HG03060 (cell line): ENCODE measurements at regions not wholly inside any gene's neighbourhood (a gene's known extent, or its start where the extent isn't known, plus 50 kb on each side); places are given as distances from the start of the nearest gene placed in this dataset.
"Not testable (repeated sequence)": the region's sequence is repeated elsewhere in the genome, so short reads cannot be mapped to it uniquely, and the experiment has no call there.

Source experiments
- ATAC-seq: cut with Tn5 transposase; IDR thresholded peaks from one replicate; pipeline ENCODE4 v1.9.1; 2021; ENCODE audit warnings: low read depth, moderate number of reproducible peaks; ENCODE audit not compliant: unreplicated experiment

DNA sequence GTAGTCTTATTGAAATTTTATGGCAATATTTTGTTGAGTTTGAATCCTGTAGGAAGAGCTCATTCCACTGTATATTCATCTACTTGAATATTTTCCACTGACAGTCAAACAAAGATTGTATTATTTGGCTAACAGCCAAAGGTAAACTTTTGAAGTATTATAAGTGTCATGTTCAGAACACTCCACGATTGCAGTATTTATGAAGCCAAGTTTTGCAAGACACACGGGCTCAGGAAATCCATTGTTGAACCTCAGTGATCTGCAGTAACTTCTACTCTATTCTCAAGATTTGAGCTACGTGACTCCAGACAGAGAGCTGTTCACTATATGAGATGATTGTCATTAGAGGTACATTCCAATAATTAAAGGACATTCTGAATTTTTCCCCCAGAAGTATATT, 302.7 kb upstream of the ADGRL3 start:
- no peak for ATAC-seq

DNA sequence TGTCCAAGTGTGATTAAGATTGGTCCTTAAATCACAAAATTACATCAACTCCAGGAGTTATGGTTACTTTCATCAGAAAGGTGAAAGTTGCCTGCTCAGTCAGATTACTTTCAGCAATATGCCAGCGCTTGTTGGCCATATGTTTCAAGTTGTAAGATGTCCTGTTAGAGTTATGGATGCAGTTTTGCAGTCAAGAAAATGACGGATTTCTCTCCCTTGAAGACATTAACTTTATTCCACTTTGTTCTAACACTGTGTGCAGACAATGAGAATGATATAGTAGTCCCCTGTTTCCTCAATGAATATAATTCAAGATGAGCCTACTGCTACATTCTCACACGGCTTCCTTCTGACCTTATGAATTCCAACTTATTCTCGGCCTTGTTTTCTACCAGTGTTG, 295.0 kb upstream of the ADGRL3 start:
- ATAC-seq, result no peak

DNA sequence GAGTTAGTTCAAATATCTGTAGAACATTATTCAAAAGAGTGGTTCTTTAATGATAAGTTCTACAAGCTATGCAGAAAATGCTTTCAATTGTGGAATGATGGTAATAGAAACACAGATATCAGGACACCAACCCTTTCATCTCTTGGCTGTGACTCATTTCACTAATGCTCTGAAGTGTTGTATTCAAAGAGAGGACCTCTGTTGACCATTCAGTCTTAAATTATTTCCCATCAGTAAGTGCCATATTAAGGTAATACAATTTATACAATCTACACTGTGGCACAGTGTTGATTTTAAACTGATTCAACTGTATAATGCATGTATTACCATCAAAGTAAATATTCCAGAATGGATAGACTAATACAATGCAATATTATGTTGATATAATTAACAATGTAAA, 289.0 kb upstream of the ADGRL3 start:
- ATAC-seq, result no peak

DNA sequence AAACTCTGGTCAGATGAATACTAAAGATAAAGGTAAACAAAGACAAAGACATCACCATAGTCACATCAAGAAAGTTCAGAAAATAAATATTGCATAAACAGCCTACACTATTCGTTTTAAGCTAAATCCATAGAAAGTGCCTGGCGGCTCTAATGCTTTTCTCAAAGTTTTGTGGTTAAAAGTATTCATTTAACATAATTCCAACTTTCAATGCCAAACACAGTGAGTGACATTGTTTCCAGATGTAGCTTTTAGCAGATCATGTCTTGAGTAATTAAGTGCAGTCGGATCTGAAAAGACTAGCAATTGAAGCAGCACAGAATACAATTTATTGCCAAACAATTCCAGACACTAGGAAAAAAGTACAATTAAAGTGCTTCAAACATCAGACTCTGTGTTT, 287.1 kb upstream of the ADGRL3 start:
- no peak for ATAC-seq

DNA sequence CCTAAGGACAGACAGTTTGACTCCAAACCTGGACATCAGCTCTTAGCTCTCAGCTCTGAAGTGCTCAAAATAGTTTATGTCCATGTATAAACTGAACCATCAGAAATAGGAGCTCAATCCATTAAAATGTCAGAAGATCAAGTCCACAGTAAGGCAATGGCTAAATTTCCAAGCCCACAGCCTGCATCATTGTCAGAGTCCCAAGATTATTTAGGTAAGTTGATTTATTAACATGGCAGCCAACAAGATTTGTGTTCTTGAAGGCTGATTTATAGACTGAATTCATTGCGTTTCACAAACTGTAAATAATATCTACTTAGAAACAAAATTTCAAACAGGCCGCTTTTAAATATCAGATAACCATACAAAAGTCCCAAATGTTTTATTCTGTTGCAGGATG, 286.5 kb upstream of the ADGRL3 start:
- ATAC-seq, result no peak

DNA sequence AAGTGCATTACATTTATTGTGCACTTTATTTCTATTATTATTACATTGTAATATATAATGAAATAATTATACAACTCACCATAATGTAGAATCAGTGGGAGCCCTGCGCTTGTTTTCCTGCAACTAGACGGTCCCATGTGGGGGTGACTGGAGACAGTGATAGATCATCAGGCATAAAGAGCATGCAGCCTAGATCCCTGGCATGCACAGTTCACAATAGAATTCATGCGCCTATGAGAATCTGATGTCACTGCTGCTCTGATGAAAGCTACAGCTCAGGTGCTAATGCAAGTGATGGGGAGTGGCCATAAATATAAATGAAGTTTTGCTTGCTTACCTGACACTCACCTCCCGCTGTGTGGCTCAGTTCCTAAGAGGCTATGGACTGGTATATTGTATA, 278.4 kb upstream of the ADGRL3 start:
- not testable (repeated sequence) for ATAC-seq

DNA sequence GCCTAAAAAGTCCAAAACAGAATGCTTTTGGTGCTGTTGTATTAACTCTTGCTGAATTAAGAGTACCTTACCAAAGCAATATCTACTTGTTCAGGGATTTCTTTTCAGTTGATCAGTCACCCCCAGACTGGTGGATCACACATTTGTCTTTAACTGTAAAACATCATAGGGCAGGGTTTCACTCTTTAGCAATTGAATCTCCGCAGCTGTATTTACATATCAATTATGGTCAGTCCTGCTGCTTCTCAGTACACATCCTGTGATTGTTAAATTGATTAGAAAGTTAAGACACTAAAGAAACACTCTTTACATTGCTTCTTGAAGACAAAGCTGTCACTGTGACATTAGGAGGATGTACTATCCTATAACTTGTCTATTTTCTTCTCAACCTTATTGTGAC, 277.1 kb upstream of the ADGRL3 start:
- ATAC-seq, result no peak

DNA sequence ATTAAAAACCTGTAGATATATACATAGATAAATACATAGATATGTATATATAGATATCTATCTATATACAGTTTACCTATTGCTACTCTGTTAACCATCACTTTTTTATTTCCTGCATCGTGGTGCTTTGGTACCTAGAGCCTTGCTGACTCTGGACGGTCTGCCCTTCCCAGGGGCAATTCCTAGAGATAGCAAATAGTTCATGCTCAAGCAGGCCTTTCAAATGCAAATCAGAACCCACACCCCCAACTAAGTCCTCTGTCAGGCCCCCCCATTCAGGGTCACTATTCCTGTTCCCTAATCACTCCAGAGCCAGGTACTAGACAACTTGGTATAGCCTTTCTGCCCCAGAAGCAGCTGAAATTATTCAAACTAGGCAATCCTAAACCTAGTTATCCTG, 273.5 kb upstream of the ADGRL3 start:
- no peak for ATAC-seq

DNA sequence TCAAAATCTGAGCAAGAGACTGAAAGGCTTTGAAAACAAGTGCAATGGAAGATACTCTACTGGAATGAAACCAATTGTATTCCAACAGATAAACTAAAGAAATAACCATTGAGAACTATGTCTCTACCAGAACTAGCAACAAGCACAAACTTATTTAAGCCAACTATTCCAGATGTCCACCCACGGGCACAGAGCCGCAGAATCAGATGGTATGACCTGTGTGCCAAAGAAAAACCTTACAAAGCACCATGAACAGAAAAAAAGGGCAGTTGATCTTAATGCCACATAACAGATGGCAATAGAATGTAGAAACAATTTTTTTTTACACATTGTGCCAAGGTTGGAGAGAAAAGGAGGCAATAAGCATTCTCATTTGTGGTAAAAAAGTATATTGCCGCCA, 269.3 kb upstream of the ADGRL3 start:
- no peak for ATAC-seq

DNA sequence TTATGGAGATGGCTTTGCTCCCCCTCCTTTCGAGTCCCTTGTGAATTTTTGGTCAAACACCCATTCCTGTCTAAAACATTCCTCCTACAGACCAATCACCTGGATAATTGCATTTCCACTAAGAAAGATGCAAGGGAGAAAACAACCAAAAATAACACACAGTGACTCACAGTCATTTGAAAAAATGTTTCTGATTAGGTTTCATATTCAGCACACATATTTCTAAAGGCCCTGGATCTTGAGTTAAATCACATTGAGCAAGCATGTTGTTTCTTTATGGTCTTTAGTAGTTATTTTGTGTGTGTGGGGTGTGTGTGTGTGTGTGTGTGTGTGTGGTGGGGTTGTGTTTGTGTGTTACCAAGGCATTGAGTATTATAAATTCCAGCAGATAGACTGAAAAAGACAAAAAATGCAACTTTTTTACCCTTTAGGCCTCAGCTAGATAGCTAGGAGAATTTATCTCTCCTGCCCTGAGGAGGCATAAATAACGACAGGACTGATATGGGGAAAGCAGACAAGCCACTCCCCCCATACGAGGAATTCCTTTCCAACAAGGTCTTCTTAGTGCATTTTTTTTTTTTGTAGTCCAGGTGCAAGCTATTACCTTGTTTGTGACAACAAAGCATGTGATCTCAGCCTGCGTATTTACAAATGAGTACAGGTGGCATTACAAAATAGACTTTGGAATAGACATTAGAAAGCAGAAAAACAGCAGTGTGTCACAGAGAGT, 265.4 kb upstream of the ADGRL3 start:
- no peak for ATAC-seq

DNA sequence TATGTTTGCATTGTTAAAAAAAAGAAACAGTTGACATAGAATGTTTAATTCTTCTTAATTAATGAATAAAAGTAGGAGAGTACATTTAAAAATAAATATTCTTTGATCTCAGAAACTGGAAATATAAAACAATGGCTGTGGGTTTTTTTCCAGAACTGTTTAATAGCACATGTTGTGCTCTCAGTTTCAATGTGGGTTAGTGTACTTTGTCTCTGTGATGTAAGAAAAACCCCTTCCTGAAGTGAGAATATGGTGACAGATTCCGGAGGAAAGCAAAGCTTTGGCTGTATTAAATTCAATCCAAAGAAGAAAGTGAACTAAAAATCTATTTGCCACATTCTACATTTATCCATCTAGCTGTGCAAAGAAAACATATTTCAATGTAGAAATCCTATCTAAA, 261.9 kb upstream of the ADGRL3 start:
- ATAC-seq, result no peak

DNA sequence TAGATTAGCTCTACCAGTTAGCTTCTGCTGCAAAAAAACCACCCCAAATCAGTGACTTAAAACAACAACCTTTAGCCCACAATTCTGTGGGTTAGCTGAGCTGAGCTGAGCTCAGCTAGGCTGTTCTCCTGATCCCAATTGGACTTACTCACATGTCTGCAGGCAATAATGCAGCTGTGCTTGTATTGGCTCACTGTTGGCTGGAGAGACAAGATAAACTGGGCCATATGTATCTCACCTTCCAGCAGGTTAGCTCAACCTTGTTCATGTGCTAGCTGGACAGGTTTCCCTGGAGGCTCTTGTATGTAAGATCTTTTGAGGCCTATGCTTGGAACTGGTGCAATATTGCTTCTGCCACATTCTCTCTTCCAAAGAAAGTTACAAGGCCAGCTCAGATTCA, 261.5 kb upstream of the ADGRL3 start:
- no peak for ATAC-seq

DNA sequence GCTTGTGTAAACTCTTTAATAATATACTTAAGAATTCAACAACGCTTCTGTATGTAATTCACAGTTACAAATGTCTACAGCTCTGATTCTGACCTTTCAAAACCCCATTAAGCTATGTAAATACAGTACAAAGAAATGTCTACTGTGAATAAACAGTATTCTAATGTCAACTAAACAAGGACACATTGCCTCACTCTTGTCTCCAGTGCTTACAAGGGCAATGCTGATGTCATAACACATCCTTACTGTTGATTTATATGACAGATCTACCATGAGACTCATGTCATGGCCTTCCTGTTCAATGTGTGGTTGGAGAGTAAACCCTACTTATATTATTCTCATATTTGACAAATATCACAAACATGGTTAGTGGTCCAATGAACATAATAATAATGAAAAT, 256.1 kb upstream of the ADGRL3 start:
- no peak for ATAC-seq

DNA sequence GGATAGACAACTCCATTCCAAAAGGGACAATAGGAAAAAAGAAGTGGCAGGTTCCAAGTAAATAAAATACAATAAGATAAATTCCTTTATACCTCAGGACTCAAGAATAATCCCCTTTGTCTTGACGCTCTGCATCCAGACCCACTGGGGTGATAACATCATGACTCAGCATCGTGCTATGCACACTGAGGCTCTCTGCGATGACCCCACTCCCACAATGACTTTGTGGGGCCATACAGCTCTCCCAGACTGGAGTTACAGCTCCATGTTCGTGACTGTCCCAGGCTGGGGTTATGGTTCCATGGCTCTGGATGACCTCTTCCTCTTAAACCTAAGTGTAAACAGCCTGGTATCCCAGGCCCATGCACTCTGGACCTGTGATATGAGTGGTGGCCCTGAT, 254.5 kb upstream of the ADGRL3 start:
- no peak for ATAC-seq

DNA sequence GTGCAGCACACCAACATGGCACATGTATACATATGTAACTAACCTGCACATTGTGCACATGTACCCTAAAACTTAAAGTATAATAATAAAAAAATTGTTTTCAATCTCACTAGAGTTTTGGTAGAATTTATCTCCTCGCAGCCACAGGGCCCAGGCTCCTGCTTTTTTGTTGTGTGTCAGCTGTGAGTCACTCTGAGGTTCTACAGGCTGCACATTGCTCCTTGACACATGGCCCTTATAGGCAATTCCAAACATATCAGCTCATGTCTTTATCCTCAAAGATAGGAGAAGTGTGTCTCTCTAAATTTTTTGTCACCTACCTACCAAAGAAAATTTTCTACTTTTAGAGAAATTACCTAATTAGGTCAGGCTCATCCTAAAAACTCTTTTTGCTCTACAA, 252.1 kb upstream of the ADGRL3 start:
- ATAC-seq, result no peak

DNA sequence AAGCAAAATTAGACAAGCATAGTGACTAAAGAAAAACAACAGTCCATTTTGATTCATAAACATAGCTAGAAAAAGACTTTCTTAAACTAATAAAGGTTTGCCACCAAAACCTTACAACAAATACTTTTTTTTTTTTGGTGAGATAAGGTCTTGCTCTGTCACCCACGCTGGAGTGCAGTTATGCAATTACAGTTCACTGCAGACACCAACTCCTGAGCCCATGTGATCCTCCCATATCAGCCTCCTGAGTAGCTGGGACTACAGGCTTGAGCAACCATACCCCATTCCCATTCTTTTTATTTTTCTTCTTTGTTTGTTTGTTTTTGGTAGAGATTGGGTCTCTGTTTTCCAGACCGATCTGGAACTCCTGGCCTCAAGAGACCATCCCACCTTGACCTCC, 247.2 kb upstream of the ADGRL3 start:
- ATAC-seq, result no peak

DNA sequence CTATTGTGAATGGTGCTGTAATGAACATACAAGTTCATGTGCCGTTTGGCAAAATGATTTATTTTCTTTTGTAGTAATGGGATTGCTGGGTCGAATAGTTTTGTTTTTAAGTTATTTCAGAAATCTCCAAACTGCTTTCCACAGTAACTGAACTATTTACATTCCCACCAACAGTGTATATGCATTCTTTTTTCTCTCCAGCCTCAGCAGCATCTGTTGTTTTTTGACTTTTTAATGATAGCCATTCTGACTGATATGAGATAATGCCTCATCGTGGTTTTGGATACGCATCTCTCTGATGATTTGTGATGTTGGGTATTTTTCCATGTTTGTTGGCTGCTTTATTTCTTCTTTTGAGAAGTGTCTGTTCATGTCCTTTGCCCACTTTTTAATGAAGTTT, 246.3 kb upstream of the ADGRL3 start:
- no peak for ATAC-seq

DNA sequence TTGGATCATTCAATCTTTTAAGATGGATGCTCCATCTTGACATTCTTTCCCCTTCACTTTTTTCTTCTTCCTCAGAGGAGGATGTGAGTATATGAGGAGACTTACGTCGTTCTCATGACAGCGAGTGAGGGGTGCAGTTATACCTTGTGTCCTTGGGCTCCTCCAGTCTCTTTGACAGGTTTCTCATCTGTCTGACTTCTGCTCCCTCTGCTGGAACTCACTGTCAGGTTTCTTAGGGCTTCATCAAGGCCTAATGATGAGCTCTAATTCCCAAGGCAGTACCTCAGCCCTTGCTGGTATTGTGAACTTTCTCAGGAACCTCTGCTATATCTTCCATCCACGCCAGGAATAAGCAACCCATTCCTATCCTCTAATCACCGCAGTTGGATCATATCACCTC, 237.8 kb upstream of the ADGRL3 start:
- no peak for ATAC-seq

DNA sequence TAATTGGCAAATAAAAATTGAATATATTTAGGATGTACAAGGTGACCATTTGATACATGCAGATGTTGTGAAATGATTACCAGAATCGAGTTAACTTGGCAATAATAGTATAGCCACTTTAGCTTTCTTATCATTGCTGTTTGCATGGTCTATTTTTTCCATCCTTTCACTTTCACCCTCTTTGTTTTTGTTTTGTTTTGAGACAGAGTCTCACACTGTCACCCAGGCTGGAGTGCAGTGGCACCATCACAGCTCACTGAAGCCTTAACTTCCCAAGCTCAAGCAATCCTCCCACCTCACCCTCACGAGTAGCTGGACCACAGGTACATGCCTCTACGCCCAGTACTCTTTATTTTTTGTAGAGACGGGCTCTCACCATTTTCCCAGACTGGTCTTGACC, 218.6 kb upstream of the ADGRL3 start:
- no peak for ATAC-seq

DNA sequence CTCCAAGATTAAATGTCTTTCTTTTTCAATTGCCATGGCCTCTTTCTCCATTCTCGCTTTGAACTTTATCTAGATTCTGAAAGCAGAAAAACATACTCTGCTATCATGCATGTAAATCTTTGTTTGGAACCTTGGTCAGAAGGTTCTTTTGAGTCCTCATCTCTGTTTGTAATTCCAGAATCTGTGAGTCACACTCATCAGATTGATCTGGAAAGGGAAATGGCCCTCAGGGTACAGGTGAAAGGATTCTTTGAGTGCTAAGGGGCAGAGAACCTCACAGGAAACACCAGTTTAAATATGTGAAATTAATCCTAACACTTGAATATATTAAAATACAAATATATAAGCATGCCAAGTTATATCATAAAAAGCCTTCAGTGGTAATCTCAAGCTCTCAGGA, 211.0 kb upstream of the ADGRL3 start:
- ATAC-seq, result no peak

DNA sequence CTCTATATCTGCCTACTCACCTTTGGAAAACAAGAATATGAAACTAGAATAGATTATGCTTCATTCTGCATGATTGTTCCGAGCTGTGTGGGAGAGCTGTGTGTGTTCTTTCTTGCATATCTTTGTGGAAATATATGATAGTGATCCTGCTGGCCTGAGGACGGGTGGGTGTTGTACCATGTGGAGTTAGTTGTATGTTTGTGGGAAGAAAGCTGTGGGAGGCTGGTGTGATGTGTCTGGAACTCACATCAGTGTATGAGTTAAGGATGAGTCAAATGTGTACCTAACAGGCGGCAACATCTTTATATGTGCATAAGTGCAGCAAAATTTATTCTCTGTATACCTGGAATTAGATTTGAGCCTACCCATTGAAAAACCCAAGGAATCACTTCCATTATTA, 208.1 kb upstream of the ADGRL3 start:
- no peak for ATAC-seq

DNA sequence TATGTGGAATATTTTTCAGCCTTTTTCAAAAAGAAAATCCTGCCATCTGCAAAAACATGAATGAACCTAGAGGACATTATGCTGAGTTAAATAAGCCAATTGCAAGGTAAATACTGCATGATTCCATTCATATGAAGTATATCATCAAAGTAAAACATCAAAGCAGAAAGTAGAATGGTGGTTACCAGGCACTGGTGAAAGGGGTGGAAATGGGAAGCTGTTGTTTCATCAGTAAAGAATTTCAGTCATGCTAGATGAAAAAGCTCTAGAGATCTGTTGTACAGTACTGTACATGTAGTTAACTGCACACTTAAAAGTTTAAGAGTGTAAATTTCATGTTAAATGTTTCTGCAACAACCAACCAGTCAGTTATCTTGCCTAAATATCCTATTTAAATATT, 196.8 kb upstream of the ADGRL3 start:
- ATAC-seq, result no peak

DNA sequence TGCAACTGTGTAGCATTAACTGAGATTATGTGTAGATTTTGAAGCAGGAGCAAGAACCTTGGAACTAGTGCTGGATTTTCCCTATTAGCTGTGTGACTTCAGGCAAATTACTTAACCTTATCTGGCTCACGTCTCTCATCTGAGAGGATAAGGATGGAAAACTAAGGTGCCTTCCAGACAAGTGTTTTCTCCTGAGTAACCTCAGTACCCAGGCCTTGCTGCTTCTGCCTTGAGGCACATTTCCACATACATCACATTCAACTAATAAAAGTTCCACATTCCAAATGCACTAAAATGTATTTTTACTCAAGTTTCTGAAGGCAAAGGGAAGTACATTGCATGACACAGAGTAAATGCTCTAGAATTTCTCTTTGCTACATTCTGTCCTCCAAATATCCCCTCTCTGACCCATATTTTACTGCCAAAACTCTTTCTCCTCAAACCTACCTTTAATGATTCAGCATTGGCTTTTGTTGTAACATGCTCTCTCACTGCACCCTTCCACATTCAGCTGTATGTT, 195.4 kb upstream of the ADGRL3 start:
- ATAC-seq, result no peak
